Activated CD4-positive, CD25-positive, alpha-beta regulatory T cell (primary cell): ENCODE measurements at regions not wholly inside any gene's neighbourhood (a gene's known extent, or its start where the extent isn't known, plus 50 kb on each side); places are given as distances from the start of the nearest gene placed in this dataset.
"Not testable (repeated sequence)": the region's sequence is repeated elsewhere in the genome, so short reads cannot be mapped to it uniquely, and the experiment has no call there.

Experiments used
- DNase-seq, 4 experiments: peaks; one replicate each; lab custom pipeline; 2025; lab: John Stamatoyannopoulos, UW

GRCh38 chr20:20791664-20792568, 79.5 kb upstream of the RALGAPA2 start:
- DNase-seq: no peak

GRCh38 chr20:20788308-20788707, 75.9 kb upstream of the RALGAPA2 start:
- no peak for DNase-seq

- no peak for DNase-seq
Observed at GRCh38 chr20:20786428-20786827, 74.0 kb upstream of the RALGAPA2 start.

GRCh38 chr20:20785226-20785625, 72.8 kb upstream of the RALGAPA2 start:
- DNase-seq: no peak

- DNase-seq: not testable (repeated sequence)
Observed at GRCh38 chr20:20784450-20784849, 72.0 kb upstream of the RALGAPA2 start.

GRCh38 chr20:20783450-20783849, 71.0 kb upstream of the RALGAPA2 start:
- DNase-seq: no peak

- DNase-seq: no peak
Observed at GRCh38 chr20:20782755-20783154, 70.3 kb upstream of the RALGAPA2 start.

GRCh38 chr20:20782231-20782630, 69.8 kb upstream of the RALGAPA2 start:
- no peak for DNase-seq

GRCh38 chr20:20781029-20781428, 68.6 kb upstream of the RALGAPA2 start:
- no peak for DNase-seq

GRCh38 chr20:20780127-20780824, 67.8 kb upstream of the RALGAPA2 start:
- DNase-seq: no peak

GRCh38 chr20:20778676-20779075, 66.2 kb upstream of the RALGAPA2 start:
- DNase-seq: no peak

- DNase-seq: no peak
Observed at GRCh38 chr20:20772497-20773085, 60.1 kb upstream of the RALGAPA2 start.

- DNase-seq: no peak
Observed at GRCh38 chr20:20768202-20768815, 55.9 kb upstream of the RALGAPA2 start.

- DNase-seq: no peak
Observed at GRCh38 chr20:20765696-20766365, 53.4 kb upstream of the RALGAPA2 start.

- DNase-seq: no peak
Observed at GRCh38 chr20:20763650-20764049, 51.2 kb upstream of the RALGAPA2 start.
